ENCODE measurements at regions not wholly inside any gene's neighbourhood (a gene's known extent, or its start where the extent isn't known, plus 50 kb on each side); places are given as distances from the start of the nearest gene placed in this dataset.

DNA sequence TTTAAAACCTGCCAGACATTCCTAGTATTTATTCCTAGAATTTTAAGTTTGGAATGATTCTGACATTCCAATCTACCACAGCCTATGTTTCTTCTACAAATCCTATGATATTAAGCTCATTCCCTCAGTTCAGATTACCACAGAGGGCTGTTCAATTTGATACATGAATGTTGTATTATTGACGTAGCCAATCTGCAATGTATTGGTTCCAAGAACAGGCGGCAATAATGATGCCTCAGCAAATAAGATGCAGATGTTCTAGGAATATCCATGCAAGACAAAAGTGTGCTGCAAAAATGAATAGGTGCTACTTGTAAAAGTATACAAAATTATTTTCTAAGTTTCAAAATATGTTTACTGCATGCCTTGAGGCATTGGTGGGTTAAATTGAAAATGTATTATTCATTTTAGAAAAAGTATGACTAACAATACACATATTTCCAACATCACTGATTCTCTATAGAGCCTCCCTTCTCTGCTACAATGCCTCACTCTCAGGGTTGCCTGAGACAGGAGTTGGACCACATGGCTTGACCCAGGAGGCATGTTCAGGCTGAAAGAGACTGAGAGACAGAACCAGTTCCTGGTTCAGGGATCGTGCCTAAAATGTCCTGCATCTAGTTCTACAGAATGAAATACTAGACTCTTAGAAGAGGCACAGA, 94.1 kb upstream of the CREB5 start:
- TF ChIP-seq, protein P1, sequence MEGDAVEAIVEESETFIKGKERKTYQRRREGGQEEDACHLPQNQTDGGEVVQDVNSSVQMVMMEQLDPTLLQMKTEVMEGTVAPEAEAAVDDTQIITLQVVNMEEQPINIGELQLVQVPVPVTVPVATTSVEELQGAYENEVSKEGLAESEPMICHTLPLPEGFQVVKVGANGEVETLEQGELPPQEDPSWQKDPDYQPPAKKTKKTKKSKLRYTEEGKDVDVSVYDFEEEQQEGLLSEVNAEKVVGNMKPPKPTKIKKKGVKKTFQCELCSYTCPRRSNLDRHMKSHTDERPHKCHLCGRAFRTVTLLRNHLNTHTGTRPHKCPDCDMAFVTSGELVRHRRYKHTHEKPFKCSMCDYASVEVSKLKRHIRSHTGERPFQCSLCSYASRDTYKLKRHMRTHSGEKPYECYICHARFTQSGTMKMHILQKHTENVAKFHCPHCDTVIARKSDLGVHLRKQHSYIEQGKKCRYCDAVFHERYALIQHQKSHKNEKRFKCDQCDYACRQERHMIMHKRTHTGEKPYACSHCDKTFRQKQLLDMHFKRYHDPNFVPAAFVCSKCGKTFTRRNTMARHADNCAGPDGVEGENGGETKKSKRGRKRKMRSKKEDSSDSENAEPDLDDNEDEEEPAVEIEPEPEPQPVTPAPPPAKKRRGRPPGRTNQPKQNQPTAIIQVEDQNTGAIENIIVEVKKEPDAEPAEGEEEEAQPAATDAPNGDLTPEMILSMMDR (IDR thresholded peaks at IDR 0.05), result no peak
- no peak for TF ChIP-seq POLR2A (IDR thresholded peaks at IDR 0.05)

Data from right lobe of liver (tissue), 4 donors.